Panc1 (cell line): ENCODE measurements at regions not wholly inside any gene's neighbourhood (a gene's known extent, or its start where the extent isn't known, plus 50 kb on each side); places are given as distances from the start of the nearest gene placed in this dataset.

Experiments used
- ATAC-seq: fragments of 200-7000 bp; cut with Tn5 transposase; 2 replicates; pipeline ENCODE4 v1.9.1; 2020; ENCODE audit warnings: mild to moderate bottlenecking, moderate library complexity
- BruUV-seq: library from RNA; stranded (reverse); fragments of 400-500 nt; replicated peaks from 2 replicates; lab custom pipeline; 2021; lab: Mats Ljungman, UMichigan
- CTCF ChIA-PET: fragments of 300-600 bp; sonication (Branson Sonifier 250); formaldehyde crosslinking; loops from one replicate; lab custom pipeline; 2022; ENCODE audit warnings: antibody characterized with exemption; lab: Charles Lee
- POLR2A ChIA-PET: fragments of 300-600 bp; sonication (Branson Sonifier 250); formaldehyde crosslinking; loops from one replicate; lab custom pipeline; 2022; ENCODE audit warnings: antibody characterized with exemption; lab: Charles Lee
- DNase-seq: peaks from one replicate; pipeline ENCODE4 v3.0.0-alpha.2; 2010; ENCODE audit warnings: low read depth, low spot score
- H3K27ac ChIP-seq: 2 replicates; pipeline ENCODE4 v1.5.1; 2011; ENCODE audit warnings: mild to moderate bottlenecking, low read length, inconsistent platforms
- H3K27me3 ChIP-seq: fragments of 200-500 bp; sonication (Bioruptor generic); 2 replicates; pipeline ENCODE4 v1.6.0; 2014; ENCODE audit warnings: low read length, inconsistent platforms; ENCODE audit not compliant: control insufficient read depth, insufficient read depth
- H3K36me3 ChIP-seq: fragments of 200-500 bp; sonication (Bioruptor generic); 2 replicates; pipeline ENCODE4 v1.5.1; 2014; ENCODE audit warnings: inconsistent platforms, mild to moderate bottlenecking, low read length, moderate library complexity; ENCODE audit not compliant: control insufficient read depth, insufficient read depth
- H3K4me1 ChIP-seq: 2 replicates; pipeline ENCODE4 v1.5.1; 2011; ENCODE audit warnings: inconsistent platforms, mild to moderate bottlenecking, low read length, moderate library complexity; ENCODE audit not compliant: control insufficient read depth, insufficient read depth
- H3K4me3 ChIP-seq, 2 experiments: 2 replicates each; pipeline ENCODE4 v1.5.1; 2011 to 2012; ENCODE audit warnings: low read depth in 2 of 2, low read length in 2 of 2, mild to moderate bottlenecking in 2 of 2, inconsistent platforms in 1 of 2, moderate library complexity in 1 of 2
- H3K9me3 ChIP-seq: fragments of 200-500 bp; sonication (Bioruptor generic); 2 replicates; pipeline ENCODE4 v1.5.1; 2014; ENCODE audit warnings: low read depth, mild to moderate bottlenecking, inconsistent platforms, low read length, moderate library complexity; ENCODE audit not compliant: control insufficient read depth, insufficient read depth
- CTCF ChIP-seq: fragments of 450-650 bp; IDR thresholded peaks from 2 replicates; pipeline ENCODE4 v1.5.1; 2017; ENCODE audit warnings: mild to moderate bottlenecking
- POLR2AphosphoS5 ChIP-seq: IDR thresholded peaks from 2 replicates; pipeline ENCODE4 v1.6.1; 2012; ENCODE audit warnings: mild to moderate bottlenecking, low read depth, low read length, moderate library complexity
- REST ChIP-seq, 2 experiments: IDR thresholded peaks; 2 replicates each; pipeline ENCODE4 v1.6.1; 2011 to 2012; ENCODE audit warnings: low read depth in 2 of 2, control low read depth in 1 of 2, low read length in 1 of 2, mild to moderate bottlenecking in 1 of 2, moderate library complexity in 1 of 2; ENCODE audit not compliant: insufficient read depth in 1 of 2
- SIN3A ChIP-seq: IDR thresholded peaks from 2 replicates; pipeline ENCODE4 v1.6.1; 2012; ENCODE audit warnings: low read depth, mild to moderate bottlenecking, low read length, moderate library complexity, borderline replicate concordance; ENCODE audit not compliant: insufficient read depth
- TCF7L2 ChIP-seq: IDR thresholded peaks from 2 replicates; pipeline ENCODE4 v1.6.1; 2011; ENCODE audit warnings: mild to moderate bottlenecking, low read depth, low read length, inconsistent platforms
- in situ Hi-C: cut with HindIII; loops from 2 replicates; pipeline ENCODE4 v1.10.0; 2016; ENCODE audit warnings: low sequenced_read_pairs, low pct_unique_long_range_greater_than_20kb
- intact Hi-C: fragments of 100-400 bp; cut with micrococcal nuclease; formaldehyde crosslinking; loops from one replicate; pipeline ENCODE4 v1.10.0; 2022; ENCODE audit not compliant: unreplicated experiment

- ATAC-seq (no peak), DNase-seq (no peak)
- no peak overlapping the region for H3K4me3 ChIP-seq
- ChIA-PET CTCF (no interaction called here), POLR2A (no interaction called here)
- in situ Hi-C loops = no loop called here
- no TSS peak for BruUV-seq
- no peaks in the 10 kb centered on the region for H3K9me3 ChIP-seq
- H3K27ac ChIP-seq = no peak overlapping the region
- no peaks in the 10 kb centered on the region for H3K36me3 ChIP-seq
- H3K27me3 ChIP-seq = peaks cover 5% of the 10 kb centered on the region; the same call in 1 of the 2 replicates
- TF ChIP-seq POLR2AphosphoS5 (no peak), REST (IDR thresholded peaks at IDR 0.05; ENCODE audit: insufficient read depth in 1 of 2, low read depth in 2 of 2, low read length in 1 of 2) (no peak), TCF7L2 (no peak), CTCF (no peak), SIN3A (no peak)
- intact Hi-C loops = no loop called here
- no peaks in the 10 kb centered on the region for H3K4me1 ChIP-seq
These were observed 83.3 kb downstream of the TRIM42 start for GRCh38 chr3:140761076-140761639.

DNA sequence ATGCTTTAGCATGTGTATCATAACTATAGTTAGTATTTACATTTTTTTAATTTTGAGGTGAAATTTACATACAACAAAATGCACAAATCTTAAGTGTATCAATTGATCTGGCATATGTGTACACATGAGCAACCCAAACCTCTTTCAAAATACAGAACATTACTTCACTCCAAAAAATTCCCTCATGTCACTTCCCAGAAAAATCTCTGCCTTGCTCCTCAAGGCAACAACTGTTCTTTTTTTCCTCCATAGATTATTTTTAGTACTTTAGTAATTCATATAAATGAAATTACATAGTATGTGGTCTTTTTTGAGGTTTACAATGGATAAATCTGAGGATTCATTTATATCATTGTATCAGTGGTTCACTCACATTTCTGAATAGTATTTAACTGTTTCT lies 84.9 kb downstream of the TRIM42 start:
- DNase-seq = no peak
- no peak overlapping the region for H3K27ac ChIP-seq
- in situ Hi-C loops = no loop called here
- no peaks in the 10 kb centered on the region for H3K36me3 ChIP-seq
- TF ChIP-seq CTCF (no peak), REST (IDR thresholded peaks at IDR 0.05; ENCODE audit: insufficient read depth in 1 of 2, low read depth in 2 of 2, low read length in 1 of 2) (no peak), SIN3A (no peak), POLR2AphosphoS5 (no peak), TCF7L2 (no peak)
- intact Hi-C loops = no loop called here
- BruUV-seq = no TSS peak
- ChIA-PET CTCF (no interaction called here), POLR2A (no interaction called here)
- no peaks in the 10 kb centered on the region for H3K9me3 ChIP-seq
- no peak for ATAC-seq
- H3K4me1 ChIP-seq = no peaks in the 10 kb centered on the region
- H3K27me3 ChIP-seq = peaks cover 5% of the 10 kb centered on the region; the same call in 1 of the 2 replicates
- H3K4me3 ChIP-seq = no peak overlapping the region
